IMR-90 (cell line): ENCODE measurements at regions not wholly inside any gene's neighbourhood (a gene's known extent, or its start where the extent isn't known, plus 50 kb on each side); places are given as distances from the start of the nearest gene placed in this dataset.

ENCODE experiments used
- MXI1 ChIP-seq: IDR thresholded peaks from 2 replicates; pipeline ENCODE4 v1.6.1; 2012; ENCODE audit warnings: low read depth, mild to moderate bottlenecking, low read length, moderate library complexity, borderline replicate concordance
- SMC3 ChIP-seq: fragments of 150-350 bp; IDR thresholded peaks from 2 replicates; pipeline ENCODE4 v1.6.1; 2016; ENCODE audit warnings: low read depth, mild to moderate bottlenecking, antibody characterized with exemption, low read length, moderate library complexity
- TF ChIP-seq, protein P1 (sequence below): conservative IDR thresholded peaks from 2 replicates; pipeline ENCODE4 v1.5.1; 2012; ENCODE audit warnings: mild to moderate bottlenecking, low read depth, low read length, improper control_type of control experiment

DNA sequence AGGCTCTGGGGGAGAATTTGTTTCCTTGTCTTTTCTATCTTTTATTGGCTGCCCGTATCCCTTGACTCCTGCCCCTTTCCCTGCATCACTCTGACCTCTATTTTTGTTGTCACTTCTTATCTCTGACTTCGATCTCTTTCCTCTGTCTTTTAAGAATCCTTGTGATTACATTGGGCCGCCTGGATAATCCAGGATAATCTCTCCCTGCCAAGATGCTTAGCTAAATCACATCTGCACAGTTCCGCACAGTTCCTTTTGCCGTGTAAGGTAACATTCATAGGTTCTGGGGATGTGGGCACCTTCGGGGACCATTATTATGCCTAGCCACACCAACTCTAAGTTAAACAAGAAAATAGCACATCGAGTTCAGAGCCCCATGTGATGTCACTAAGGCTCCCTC lies 103.0 kb upstream of the DPPA4 start:
- TF ChIP-seq SMC3 (no peak), MXI1 (no peak)
- TF ChIP-seq, protein P1, sequence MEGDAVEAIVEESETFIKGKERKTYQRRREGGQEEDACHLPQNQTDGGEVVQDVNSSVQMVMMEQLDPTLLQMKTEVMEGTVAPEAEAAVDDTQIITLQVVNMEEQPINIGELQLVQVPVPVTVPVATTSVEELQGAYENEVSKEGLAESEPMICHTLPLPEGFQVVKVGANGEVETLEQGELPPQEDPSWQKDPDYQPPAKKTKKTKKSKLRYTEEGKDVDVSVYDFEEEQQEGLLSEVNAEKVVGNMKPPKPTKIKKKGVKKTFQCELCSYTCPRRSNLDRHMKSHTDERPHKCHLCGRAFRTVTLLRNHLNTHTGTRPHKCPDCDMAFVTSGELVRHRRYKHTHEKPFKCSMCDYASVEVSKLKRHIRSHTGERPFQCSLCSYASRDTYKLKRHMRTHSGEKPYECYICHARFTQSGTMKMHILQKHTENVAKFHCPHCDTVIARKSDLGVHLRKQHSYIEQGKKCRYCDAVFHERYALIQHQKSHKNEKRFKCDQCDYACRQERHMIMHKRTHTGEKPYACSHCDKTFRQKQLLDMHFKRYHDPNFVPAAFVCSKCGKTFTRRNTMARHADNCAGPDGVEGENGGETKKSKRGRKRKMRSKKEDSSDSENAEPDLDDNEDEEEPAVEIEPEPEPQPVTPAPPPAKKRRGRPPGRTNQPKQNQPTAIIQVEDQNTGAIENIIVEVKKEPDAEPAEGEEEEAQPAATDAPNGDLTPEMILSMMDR = no peak
